NCI-H748 (cell line): ENCODE measurements at regions not wholly inside any gene's neighbourhood (a gene's known extent, or its start where the extent isn't known, plus 50 kb on each side); places are given as distances from the start of the nearest gene placed in this dataset.

Experiments
- DNase-seq: peaks from one replicate; lab custom pipeline; 2025; ENCODE audit not compliant: unreplicated experiment; lab: John Stamatoyannopoulos, UW

DNA sequence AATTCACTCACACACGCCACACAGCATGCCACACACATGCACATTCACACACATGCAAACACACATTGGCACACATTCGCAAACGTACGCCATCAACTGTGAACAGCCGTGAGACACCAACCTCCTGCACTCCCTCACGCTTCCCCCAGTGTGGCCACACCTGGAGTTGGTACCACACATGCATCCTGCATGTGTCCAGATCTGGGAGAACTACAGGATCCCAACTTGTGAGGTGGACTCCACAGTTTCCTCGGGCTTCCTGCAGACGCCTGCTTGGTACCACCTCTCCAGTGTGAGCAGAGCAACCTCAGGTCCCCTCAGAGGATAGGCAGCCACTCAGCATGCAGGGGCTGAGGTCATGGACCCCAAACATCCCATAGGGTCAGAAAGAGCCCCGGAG is 239.0 kb downstream of the EIPR1 start:
- no peak for DNase-seq

DNA sequence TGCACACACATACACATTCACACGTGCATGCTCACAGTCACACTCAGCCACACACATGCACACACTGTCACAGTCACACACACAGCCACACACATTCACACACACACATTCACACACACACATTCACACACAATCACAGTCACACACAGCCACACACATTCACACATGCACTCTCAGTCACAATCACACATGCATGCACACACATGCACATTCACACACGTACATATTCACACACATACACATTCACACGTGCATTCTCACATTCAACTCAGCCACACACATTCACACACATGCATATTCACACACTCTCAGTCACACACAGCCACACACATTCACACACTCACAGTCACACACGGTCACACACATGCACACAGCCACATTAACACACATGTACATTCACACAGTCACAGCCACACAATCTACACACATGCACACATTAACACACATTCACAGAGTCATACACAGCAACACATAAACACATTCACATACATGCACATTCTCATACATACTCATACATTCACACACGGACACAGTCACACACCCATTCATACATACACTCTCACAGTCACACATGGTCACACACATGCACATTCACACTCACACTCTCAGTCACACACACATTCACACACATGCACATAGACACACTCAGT is 239.8 kb downstream of the EIPR1 start:
- DNase-seq = no peak

DNA sequence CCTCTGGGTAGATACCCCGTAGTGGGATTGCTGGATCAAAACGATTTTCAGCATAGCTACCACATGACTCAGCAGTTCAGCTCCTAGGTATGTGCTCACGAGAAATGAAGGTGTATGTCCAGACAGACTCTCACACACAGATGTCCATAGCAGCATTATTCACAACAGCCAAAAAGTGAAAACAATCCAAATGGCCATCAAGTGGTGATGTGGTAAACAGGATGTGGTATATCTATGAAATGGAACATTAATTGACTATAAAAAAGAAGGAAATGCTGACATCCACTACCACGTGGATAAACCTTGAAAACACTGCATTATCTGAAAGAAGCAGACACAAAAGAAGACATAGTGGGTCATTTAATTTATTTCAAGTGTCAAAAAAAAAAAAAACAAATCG is 241.9 kb downstream of the EIPR1 start:
- no peak for DNase-seq

DNA sequence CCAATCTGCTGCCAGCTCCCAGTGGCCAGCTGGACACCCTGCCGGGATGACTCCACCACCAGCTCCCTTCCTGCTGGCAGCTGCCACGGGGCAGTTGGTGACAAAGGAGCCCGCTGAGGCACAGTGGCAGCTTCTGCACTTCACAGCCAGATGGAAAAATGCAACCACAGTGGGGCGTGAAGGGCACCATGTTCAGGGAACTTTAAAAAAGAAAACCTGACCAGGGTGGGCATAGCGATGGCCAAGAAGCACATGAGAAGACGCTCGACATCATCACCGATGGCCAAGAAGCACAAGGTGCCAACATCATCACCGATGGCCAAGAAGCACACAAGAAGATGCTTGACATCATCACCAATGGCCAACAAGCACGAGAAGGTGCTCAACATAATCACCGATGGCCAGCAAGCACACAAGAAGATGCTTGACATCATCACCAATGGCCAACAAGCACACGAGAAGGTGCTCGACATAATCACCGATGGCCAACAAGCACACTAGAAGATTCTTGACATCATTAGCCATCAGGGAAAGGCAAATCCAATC is 243.5 kb downstream of the EIPR1 start:
- DNase-seq = no peak

DNA sequence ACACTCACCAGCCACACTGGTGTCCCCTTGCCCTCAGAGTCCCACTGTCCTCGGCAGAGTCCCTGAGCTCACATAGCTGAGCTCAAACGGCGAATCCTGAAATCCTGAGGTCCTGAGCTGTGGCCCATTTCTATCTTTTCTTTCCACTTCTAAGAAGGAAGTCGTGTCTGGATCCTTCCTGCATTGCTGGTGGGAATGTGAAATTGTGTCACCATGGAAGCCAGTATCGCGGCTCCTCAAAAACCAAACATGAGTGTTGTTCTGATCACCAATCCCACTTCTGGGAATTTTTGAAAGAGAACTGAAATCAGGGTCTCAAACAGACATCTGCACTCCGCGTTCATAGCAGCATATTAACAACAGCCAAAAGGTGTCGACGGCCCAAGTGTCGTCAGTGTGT is 244.7 kb downstream of the EIPR1 start:
- DNase-seq = no peak

DNA sequence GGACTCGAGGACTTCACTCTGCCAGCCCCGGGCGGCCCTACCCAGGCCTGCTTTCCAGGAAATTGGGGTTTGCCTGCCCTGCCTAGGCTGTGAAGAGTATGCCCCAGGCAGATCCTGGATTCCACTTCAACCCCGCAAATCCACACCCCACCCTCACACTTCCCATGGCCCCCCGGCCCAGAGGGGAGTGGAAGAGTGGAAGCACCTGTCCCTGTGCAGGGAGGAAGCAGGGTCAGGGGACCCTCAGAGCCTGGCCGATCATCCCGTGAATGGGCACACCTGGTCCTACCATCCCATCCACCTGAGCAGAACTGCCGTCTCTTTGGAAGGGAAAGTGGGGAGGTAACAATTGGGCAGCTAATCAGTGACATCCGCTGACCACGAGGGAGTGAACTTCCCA is 245.2 kb downstream of the EIPR1 start:
- no peak for DNase-seq

DNA sequence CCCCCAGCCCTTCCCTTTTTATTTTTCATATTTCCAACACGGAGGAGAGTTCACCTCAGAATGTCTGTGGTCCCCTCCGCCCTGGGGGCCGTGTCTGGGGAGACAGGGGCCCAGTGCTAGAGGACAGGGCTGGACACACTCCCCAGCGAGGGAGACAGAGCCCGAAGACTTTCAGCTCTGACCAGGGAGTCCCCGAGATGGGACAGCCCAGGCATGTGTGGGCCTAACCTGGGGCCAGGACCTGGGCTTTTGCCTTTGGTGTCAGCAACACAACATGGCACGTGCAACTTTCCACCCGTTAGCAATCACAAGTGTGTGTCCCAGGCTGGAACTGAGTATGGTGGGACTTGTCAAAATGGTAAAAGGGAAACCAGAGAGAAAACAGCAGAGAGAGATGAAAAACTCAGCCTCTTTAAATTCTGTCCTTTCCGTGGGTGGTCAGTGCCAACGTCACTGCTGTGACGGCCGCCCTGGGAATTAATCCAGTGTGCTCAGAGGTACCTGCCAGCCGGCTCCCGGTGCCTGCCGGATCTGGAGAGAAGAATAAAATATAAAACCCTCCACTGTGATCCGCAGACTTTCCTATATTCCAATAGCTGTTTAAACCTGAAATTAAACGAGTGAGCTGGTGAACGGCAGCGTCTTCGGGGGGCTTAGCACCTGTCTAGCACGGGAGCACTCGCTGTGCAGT is 245.8 kb downstream of the EIPR1 start:
- DNase-seq = no peak

DNA sequence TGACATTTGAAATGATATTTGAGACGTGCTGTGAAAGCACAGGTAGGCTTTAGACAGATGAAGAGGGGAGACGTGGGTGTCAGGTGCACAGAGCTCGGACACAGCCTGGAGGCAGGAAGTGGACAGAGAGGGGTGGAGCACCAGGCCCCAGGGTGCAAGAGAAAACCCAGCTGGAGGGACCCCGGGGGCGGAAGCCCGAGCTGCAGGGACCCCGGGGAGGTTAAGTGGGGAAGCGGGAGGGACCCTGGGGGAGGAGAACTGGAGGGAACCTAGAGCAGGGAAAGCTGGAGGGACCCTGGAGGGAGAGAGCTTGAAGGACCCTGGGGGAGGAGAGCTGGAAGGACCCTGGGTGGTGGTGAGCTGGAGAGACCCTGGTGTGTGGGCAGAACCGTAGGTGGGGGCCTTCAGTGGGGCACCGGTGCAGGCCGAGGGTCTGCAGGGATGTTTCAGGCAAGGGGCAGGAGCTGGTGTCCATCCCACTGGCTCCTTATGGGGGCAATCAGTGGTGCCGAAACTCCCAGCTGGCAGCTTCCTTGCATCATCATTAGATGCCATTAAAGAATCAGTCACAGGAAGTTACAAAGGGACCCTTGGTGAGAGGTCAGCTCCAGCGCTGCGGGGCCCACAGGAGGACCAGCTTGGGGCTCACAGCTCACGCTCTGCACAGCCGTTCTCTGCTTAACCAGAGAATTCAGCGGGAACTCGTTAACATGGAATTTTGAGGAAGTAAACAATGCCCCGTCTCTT is 246.6 kb downstream of the EIPR1 start:
- DNase-seq = peak; percentile 40

DNA sequence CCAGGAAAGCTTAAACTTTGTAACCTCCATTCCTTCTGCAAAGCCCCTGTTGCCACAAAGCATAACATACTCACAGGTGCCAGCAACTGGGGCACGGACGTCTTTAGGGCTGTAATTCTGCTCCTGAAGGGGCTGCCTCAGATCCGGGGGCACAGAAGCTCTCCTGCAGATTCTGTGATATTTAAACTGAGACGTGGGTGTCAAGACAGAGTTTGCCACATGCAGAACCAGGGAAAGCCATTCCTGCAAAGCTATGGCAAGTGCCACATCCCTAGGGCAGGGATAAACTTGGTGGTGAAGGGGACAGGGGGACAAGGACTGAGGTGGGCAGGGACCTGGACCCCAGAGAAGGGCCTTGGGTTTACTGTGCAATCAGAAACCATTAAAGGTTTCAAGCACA is 247.2 kb downstream of the EIPR1 start:
- no peak for DNase-seq

DNA sequence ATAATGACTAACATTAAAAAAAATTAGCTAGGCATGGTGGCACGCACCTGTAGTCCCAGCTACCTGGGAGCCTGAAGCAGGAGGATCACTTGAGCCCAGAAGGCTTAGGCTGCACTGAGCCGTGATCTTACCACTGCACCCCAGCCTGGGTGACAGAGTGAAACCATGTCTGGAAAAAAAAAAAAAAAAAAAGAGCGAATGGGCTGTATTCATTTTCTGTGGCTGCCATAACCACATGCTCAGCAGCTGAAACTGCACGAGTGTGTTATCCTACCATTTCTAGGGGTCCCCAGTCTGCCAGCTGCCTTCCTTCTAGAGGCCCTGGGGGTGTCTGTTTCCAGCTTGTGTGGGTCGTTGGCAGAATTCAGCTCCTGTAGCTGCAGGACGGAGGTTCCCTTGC is 247.8 kb downstream of the EIPR1 start:
- DNase-seq = no peak

DNA sequence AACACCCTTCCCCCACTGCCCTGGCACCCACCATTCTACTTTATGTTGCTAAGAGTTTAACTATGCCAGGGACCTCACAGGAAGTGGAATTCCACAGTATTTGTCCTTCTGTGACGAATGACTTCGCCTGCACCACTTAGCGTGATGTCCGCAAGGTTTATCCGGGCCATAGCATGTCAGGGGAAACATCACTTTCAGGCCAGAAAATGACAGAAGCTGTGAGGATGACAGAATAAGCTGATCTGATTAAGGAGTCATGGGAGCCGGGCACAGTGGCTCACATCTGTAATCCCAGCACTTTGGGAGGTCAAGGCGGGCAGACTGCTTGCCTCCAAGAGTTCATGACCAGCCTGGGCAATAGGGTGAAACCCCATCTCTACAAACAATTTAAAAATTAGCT is 248.8 kb downstream of the EIPR1 start:
- DNase-seq = no peak

DNA sequence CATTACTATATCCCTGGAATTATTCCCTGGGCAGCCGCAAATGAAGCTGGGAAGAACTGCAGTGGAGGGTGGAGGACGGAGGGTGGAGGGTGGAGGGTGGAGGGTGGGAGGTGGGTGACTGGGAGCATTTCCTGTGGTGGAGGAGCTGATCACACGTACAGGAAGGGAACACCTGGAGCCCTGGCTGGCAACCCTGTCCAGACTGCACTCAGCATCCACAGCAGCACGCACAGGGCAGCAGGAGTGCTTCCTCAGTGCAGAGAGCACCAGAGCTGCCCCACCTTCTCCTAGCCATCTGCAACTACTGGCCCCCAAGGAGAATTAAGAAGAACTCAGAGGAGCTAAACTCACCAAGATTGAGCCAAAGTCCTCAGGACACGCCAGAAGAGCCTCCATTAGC is 249.9 kb downstream of the EIPR1 start:
- peak; percentile 6 for DNase-seq

DNA sequence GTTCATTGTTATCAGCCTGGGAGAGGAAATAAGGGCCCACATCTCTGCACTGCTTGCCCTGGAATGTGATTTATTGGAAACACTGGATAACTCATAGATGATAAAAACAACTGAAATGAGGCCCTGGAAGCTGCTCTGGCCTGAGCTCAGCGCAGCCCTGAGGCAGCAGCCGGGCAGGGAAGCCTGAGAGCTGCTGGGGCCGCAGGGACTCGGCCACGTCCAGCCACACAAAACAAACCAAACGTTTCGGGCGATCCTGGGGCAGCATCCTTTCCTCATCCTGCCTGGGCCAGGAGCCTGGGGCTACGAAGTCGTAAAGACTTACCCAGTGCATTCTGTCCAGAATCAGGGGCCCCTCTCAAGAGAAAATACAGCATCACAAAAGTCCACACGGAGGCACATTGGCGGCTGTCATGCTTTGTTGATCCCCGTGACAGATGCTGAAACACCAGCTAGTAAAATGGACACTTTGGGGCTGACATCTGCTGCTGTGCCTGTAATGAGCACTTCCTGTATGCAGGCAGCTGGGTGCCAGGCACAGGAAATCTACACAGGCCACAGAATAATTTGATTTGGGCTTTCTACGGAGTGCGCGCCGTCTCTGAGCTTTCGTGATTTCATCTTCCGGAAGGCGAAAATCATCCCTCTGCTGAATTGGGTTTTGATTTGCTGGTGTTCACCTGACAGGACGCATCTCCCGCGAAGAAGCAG is 250.6 kb downstream of the EIPR1 start:
- no peak for DNase-seq

DNA sequence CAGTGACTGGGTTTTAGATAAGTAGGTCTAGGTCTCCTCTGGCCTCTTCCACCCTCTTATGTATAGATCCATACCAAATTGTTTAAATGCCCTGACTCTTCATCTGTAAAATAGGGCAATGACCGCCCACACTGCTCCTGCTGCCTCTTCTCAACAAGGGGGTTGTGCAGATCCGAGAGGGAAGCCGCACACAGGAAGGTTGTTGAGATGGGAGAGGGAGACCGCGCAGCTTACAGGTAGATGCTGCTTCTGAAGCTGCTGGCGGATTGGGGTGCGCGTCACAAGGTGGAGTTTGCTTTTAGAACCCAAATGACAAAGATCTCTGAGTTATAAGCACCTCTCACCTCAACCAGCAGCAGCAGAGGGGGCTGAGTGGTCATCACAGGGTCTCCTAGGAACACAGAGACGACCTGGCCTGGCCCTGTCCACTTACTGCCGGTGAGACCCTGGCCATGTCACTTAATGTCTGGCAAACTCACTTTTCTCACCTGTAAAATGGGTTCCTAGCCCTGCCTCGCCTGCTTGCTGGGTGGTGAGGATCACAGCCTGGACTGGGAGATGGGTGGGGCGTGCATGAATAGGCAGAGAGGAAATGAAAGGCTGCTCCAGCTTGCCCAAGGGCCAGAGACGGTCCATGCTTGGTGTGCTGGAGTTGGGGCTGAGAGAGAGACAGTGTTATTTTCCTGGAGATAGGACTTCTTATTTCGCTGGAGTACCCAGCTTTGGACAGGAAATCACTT is 251.3 kb downstream of the EIPR1 start:
- no peak for DNase-seq

DNA sequence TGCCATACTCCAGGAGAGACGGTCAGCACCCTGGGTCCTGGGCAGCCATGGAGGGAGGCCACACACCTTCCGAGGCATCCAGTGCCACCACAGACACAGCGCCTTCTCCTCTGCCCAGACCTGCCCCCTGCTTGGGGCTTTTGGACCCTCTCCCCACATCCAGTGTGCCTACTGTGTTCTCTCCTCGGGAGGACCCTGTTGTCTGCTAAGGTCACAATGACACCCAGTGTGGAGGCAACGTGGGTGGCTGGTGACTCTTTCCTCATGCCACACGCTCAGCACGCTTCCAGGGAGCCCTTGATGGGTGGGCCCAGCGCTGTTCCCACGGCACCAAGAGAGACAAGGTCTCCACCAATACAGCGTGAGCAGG is 251.9 kb downstream of the EIPR1 start:
- DNase-seq = no peak

DNA sequence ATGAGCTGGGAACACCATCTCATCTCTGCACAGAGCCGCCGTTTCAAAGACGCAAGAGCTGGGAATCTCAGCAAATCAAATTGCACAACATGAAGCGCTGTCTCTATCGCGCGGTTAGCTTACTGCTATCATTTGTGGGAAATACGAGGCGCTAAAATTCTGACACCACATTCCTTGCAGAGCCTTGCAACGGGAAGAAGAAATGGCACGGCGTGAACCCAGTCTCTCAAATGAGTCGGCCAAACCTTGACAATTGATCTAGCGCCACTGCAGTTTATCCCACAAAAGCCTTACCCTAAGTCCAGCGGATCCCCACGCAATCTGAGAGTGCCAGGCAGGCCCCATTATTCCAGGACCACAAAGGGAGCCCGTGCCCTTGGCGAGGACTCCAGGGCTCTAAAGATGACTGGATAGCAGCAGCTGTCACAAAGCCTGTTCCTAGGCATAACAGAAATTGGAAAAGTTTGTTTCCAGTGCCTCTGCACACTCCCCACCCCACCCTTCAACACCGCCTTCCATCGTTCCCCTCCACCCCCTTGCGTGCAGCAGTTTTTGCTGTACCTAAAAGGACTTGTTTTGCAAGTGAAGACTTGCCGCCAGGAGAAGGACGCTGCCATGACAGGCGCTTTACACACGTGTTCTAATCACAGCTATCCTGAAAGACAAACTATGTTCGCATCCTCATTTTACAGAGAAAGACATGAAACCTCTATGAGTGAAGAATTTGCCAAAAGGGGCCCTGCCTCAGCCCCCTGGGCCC is 252.4 kb downstream of the EIPR1 start:
- no peak for DNase-seq

DNA sequence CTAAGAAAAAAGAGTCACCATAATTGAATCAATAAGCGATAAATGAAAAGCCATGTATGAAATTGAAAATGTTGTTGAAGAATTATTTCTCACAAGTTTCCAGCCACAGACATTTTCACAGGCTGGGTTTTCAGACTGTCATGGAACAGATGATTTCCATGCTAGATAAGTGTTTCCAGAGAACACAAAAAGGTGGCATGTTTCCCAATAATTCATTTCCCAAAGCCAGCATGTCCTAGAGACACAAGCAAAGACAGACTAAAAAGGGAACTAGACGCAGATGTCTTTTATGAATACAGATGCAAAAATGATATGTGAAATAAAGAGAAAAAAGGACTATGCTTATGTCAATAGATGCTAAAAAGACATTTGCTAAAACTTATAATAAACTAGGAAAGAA is 255.1 kb downstream of the EIPR1 start:
- no peak for DNase-seq

DNA sequence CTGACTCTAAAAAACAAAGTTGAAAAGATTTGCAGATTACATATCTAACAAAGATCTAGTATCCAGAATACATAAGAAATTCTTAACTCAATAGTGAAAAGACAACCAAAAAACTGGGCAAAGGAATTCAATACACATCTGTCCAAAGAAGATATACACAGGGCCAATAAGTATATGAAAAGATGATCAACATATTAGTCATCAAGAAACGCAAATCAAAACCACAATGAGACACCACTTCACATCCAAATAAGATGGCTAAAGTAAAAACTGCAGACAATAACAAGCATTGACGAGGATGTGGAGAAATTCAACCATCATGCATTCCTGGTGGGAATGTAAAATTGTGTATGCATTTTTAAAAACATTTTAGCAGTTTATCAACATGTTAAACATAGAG is 256.0 kb downstream of the EIPR1 start:
- no peak for DNase-seq

DNA sequence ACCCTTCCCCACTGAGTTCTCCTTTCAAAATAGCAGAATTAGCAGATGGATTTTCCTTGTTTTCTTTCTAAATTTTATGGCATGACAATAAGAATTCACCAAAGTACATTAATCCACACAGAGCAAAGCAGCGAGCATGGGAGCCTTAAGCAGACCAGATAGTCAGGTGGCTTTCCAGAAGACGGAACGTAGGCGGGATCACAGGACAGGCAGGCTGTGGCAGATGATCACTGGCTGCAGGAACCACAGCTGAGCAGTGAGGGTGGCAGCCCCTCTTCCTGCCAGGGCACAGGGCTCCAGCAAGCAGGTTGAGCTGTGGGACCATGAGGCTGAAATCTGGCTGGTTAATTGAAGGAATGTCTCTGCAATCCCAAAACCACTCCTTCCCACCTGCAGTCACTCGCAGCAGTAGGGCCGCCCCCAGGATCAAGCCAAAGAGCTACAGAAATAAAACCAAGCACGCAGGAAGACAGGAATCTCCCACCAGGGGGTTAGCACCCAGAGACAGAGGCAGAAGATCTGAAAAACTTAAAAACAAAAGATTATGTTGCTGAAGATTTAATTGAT is 259.9 kb downstream of the EIPR1 start:
- DNase-seq = no peak

DNA sequence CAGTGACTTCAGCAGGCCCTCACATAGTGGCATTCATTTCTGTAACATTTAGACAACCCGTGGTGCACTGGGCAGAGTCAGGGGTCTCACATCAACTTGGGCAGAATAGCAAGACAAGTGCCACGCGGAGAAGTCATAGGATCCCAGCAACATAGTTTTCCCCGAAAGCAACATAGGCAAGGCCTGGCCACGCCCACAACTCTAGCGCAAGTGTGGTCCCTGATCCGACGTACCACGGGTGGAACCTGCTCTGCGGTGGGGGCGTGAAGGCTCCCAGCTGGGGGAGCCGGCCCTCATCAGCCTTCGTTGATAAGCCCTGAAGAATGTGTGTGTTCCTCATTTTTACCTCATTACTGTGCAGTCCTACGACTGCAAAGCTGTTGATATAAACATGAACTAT is 261.2 kb downstream of the EIPR1 start:
- no peak for DNase-seq
